Sigmoid colon (tissue), 3 donors: ENCODE measurements at regions not wholly inside any gene's neighbourhood (a gene's known extent, or its start where the extent isn't known, plus 50 kb on each side); places are given as distances from the start of the nearest gene placed in this dataset.

Experiments used
- CTCF ChIP-seq, 4 experiments: fragments of 450-650 bp in 3 of 4; fragments of 200-600 bp in 1 of 4; IDR thresholded peaks; one replicate each; pipeline ENCODE4 v1.5.1; 2016 to 2019; ENCODE audit warnings: antibody characterized with exemption in 4 of 4, mild to moderate bottlenecking in 3 of 4, moderate library complexity in 2 of 4
- POLR2A ChIP-seq, 2 donors: fragments of 450-650 bp; IDR thresholded peaks; one replicate each; pipeline ENCODE4 v1.6.1; 2016; ENCODE audit warnings: antibody characterized with exemption in 2 of 2, mild to moderate bottlenecking in 2 of 2, moderate library complexity in 2 of 2

- TF ChIP-seq CTCF (IDR thresholded peaks at IDR 0.05): no peak
- TF ChIP-seq POLR2A (IDR thresholded peaks at IDR 0.05): no peak
Measured at GRCh38 chr6:164812706-164813105, 496.7 kb downstream of the C6orf118 start.
